Activated naive CD4-positive, alpha-beta T cell treated with anti-CD3 and anti-CD28 coated beads for 36 hours (primary cell): ENCODE measurements at regions not wholly inside any gene's neighbourhood (a gene's known extent, or its start where the extent isn't known, plus 50 kb on each side); places are given as distances from the start of the nearest gene placed in this dataset.

Experiments used
- CTCF ChIA-PET: fragments of 350-600 bp; sonication (Branson Sonifier 250); formaldehyde crosslinking; loops from one replicate; lab custom pipeline; 2021; ENCODE audit warnings: antibody characterized with exemption; lab: Charles Lee
- DNase-seq: peaks from one replicate; pipeline ENCODE4 v3.0.0-alpha.2; 2020
- H3K27ac Mint-ChIP-seq: one replicate; pipeline ENCODE4 v1.8.0; 2021; ENCODE audit warnings: mild to moderate bottlenecking, mixed read lengths
- H3K27me3 Mint-ChIP-seq: one replicate; pipeline ENCODE4 v1.8.0; 2021; ENCODE audit warnings: low read depth, mixed read lengths
- H3K36me3 Mint-ChIP-seq: one replicate; pipeline ENCODE4 v1.8.0; 2021; ENCODE audit warnings: low read depth, mixed read lengths
- H3K4me1 Mint-ChIP-seq: one replicate; pipeline ENCODE4 v1.8.0; 2021; ENCODE audit warnings: low read depth, mixed read lengths
- H3K4me3 Mint-ChIP-seq: one replicate; pipeline ENCODE4 v1.8.0; 2021; ENCODE audit warnings: mild to moderate bottlenecking, moderate library complexity, mixed read lengths
- H3K9me3 Mint-ChIP-seq: one replicate; pipeline ENCODE4 v1.8.0; 2021; ENCODE audit warnings: mixed read lengths
- intact Hi-C: fragments of 100-400 bp; cut with micrococcal nuclease; formaldehyde crosslinking; loops from one replicate; pipeline ENCODE4 v1.15.1; 2023

- no peaks in the 10 kb centered on the region for H3K9me3 Mint-ChIP-seq
- DNase-seq: no peak
- CTCF ChIA-PET: no interaction called here
- no peaks in the 10 kb centered on the region for H3K27me3 Mint-ChIP-seq
- no peak overlapping the region for H3K4me3 Mint-ChIP-seq
- intact Hi-C loops: no loop called here
- H3K4me1 Mint-ChIP-seq: no peaks in the 10 kb centered on the region
- H3K27ac Mint-ChIP-seq: no peak overlapping the region
- H3K36me3 Mint-ChIP-seq: no peaks in the 10 kb centered on the region
Measured at GRCh38 chr14:42185718-42186117, 579.0 kb downstream of the LRFN5 start.

- intact Hi-C loops: no loop called here
- no peaks in the 10 kb centered on the region for H3K36me3 Mint-ChIP-seq
- no peaks in the 10 kb centered on the region for H3K4me1 Mint-ChIP-seq
- H3K27ac Mint-ChIP-seq: no peak overlapping the region
- DNase-seq: no peak
- CTCF ChIA-PET: no interaction called here
- H3K27me3 Mint-ChIP-seq: no peaks in the 10 kb centered on the region
- peaks cover 2% of the 10 kb centered on the region for H3K9me3 Mint-ChIP-seq
- no peak overlapping the region for H3K4me3 Mint-ChIP-seq
Measured at GRCh38 chr14:42174357-42174756, 567.7 kb downstream of the LRFN5 start.

GRCh38 chr14:42173206-42173605, 566.5 kb downstream of the LRFN5 start:
- no peak for DNase-seq
- Mint-ChIP-seq H3K27me3 (no peaks in the 10 kb centered on the region), H3K4me1 (no peaks in the 10 kb centered on the region), H3K9me3 (peaks cover 4% of the 10 kb centered on the region), H3K36me3 (no peaks in the 10 kb centered on the region), H3K4me3 (no peak overlapping the region), H3K27ac (no peak overlapping the region)
- CTCF ChIA-PET: no interaction called here
- intact Hi-C loops: no loop called here

- no peak overlapping the region for H3K27ac Mint-ChIP-seq
- H3K36me3 Mint-ChIP-seq: no peaks in the 10 kb centered on the region
- intact Hi-C loops: no loop called here
- no peak for DNase-seq
- peaks cover 13% of the 10 kb centered on the region for H3K9me3 Mint-ChIP-seq
- H3K4me1 Mint-ChIP-seq: no peaks in the 10 kb centered on the region
- no peak overlapping the region for H3K4me3 Mint-ChIP-seq
- CTCF ChIA-PET: no interaction called here
- no peaks in the 10 kb centered on the region for H3K27me3 Mint-ChIP-seq
Measured at GRCh38 chr14:42172304-42172703, 565.6 kb downstream of the LRFN5 start.

- CTCF ChIA-PET: no interaction called here
- DNase-seq: no peak
- H3K27me3 Mint-ChIP-seq: no peaks in the 10 kb centered on the region
- H3K4me1 Mint-ChIP-seq: no peaks in the 10 kb centered on the region
- intact Hi-C loops: no loop called here
- no peak overlapping the region for H3K4me3 Mint-ChIP-seq
- no peak overlapping the region for H3K27ac Mint-ChIP-seq
- no peaks in the 10 kb centered on the region for H3K36me3 Mint-ChIP-seq
- H3K9me3 Mint-ChIP-seq: peaks cover 25% of the 10 kb centered on the region
Measured at GRCh38 chr14:42163136-42163535, 556.5 kb downstream of the LRFN5 start.

- DNase-seq: no peak
- H3K27ac Mint-ChIP-seq: no peak overlapping the region
- CTCF ChIA-PET: no interaction called here
- H3K9me3 Mint-ChIP-seq: peaks cover 3% of the 10 kb centered on the region
- no peaks in the 10 kb centered on the region for H3K27me3 Mint-ChIP-seq
- H3K4me1 Mint-ChIP-seq: no peaks in the 10 kb centered on the region
- intact Hi-C loops: no loop called here
- H3K36me3 Mint-ChIP-seq: no peaks in the 10 kb centered on the region
- no peak overlapping the region for H3K4me3 Mint-ChIP-seq
Measured at GRCh38 chr14:42159138-42159537, 552.5 kb downstream of the LRFN5 start.

GRCh38 chr14:42149609-42150261, 543.1 kb downstream of the LRFN5 start:
- Mint-ChIP-seq H3K9me3 (no peaks in the 10 kb centered on the region), H3K27me3 (no peaks in the 10 kb centered on the region), H3K27ac (no peak overlapping the region), H3K4me3 (no peak overlapping the region), H3K4me1 (no peaks in the 10 kb centered on the region), H3K36me3 (no peaks in the 10 kb centered on the region)
- DNase-seq: no peak
- CTCF ChIA-PET: no interaction called here
- intact Hi-C loops: no loop called here

GRCh38 chr14:42145766-42146165, 539.1 kb downstream of the LRFN5 start:
- Mint-ChIP-seq H3K27me3 (no peaks in the 10 kb centered on the region), H3K9me3 (no peaks in the 10 kb centered on the region), H3K4me1 (no peaks in the 10 kb centered on the region), H3K36me3 (no peaks in the 10 kb centered on the region), H3K27ac (no peak overlapping the region), H3K4me3 (no peak overlapping the region)
- DNase-seq: no peak
- CTCF ChIA-PET: no interaction called here
- intact Hi-C loops: no loop called here

GRCh38 chr14:42143114-42143513, 536.4 kb downstream of the LRFN5 start:
- Mint-ChIP-seq H3K9me3 (no peaks in the 10 kb centered on the region), H3K4me1 (no peaks in the 10 kb centered on the region), H3K36me3 (no peaks in the 10 kb centered on the region), H3K27me3 (no peaks in the 10 kb centered on the region), H3K27ac (no peak overlapping the region), H3K4me3 (no peak overlapping the region)
- CTCF ChIA-PET: no interaction called here
- intact Hi-C loops: no loop called here
- no peak for DNase-seq

- no peak for DNase-seq
- Mint-ChIP-seq H3K9me3 (no peaks in the 10 kb centered on the region), H3K4me3 (no peak overlapping the region), H3K36me3 (no peaks in the 10 kb centered on the region), H3K27ac (no peak overlapping the region), H3K27me3 (no peaks in the 10 kb centered on the region), H3K4me1 (no peaks in the 10 kb centered on the region)
- CTCF ChIA-PET: no interaction called here
- intact Hi-C loops: no loop called here
Measured at GRCh38 chr14:42141328-42141727, 534.7 kb downstream of the LRFN5 start.

GRCh38 chr14:42140831-42141279, 534.2 kb downstream of the LRFN5 start:
- intact Hi-C loops: no loop called here
- Mint-ChIP-seq H3K4me3 (no peak overlapping the region), H3K27ac (no peak overlapping the region), H3K9me3 (no peaks in the 10 kb centered on the region), H3K36me3 (no peaks in the 10 kb centered on the region), H3K27me3 (no peaks in the 10 kb centered on the region), H3K4me1 (no peaks in the 10 kb centered on the region)
- DNase-seq: no peak
- CTCF ChIA-PET: no interaction called here

- Mint-ChIP-seq H3K4me1 (no peaks in the 10 kb centered on the region), H3K36me3 (no peaks in the 10 kb centered on the region), H3K9me3 (no peaks in the 10 kb centered on the region), H3K27me3 (no peaks in the 10 kb centered on the region), H3K27ac (no peak overlapping the region), H3K4me3 (no peak overlapping the region)
- CTCF ChIA-PET: no interaction called here
- intact Hi-C loops: no loop called here
- DNase-seq: no peak
Measured at GRCh38 chr14:42140001-42140400, 533.3 kb downstream of the LRFN5 start.

GRCh38 chr14:42138406-42138805, 531.7 kb downstream of the LRFN5 start:
- no peaks in the 10 kb centered on the region for H3K4me1 Mint-ChIP-seq
- no peak overlapping the region for H3K27ac Mint-ChIP-seq
- no peak overlapping the region for H3K4me3 Mint-ChIP-seq
- CTCF ChIA-PET: no interaction called here
- no peaks in the 10 kb centered on the region for H3K9me3 Mint-ChIP-seq
- no peaks in the 10 kb centered on the region for H3K27me3 Mint-ChIP-seq
- intact Hi-C loops: no loop called here
- no peak for DNase-seq
- no peaks in the 10 kb centered on the region for H3K36me3 Mint-ChIP-seq
